Astrocyte (in vitro differentiated cells and primary cell): ENCODE measurements at regions not wholly inside any gene's neighbourhood (a gene's known extent, or its start where the extent isn't known, plus 50 kb on each side); places are given as distances from the start of the nearest gene placed in this dataset.

Experiments
- DNase-seq: peaks from one replicate; pipeline ENCODE4 v3.0.0-alpha.2; 2010; ENCODE audit warnings: low read depth
- FAIRE-seq: peaks from 2 replicates; lab custom pipeline; 2011; peaks lifted over from hg19 to GRCh38; lab: Jason Lieb, UNC
- H2AFZ ChIP-seq: 2 replicates; pipeline ENCODE4 v1.6.0; 2012; ENCODE audit warnings: low read depth, low read length, inconsistent platforms
- H3K27ac ChIP-seq: 2 replicates; pipeline ENCODE4 v1.5.1; 2011; ENCODE audit warnings: low read depth, low read length, inconsistent platforms
- H3K27me3 ChIP-seq: 2 replicates; pipeline ENCODE4 v1.6.0; 2011; ENCODE audit warnings: low read length, inconsistent platforms; ENCODE audit not compliant: insufficient read depth
- H3K36me3 ChIP-seq: 2 replicates; pipeline ENCODE4 v1.5.1; 2011; ENCODE audit warnings: low read length, inconsistent platforms; ENCODE audit not compliant: insufficient read depth
- H3K4me1 ChIP-seq: 2 replicates; pipeline ENCODE4 v1.5.1; 2011; ENCODE audit warnings: low read length, inconsistent platforms; ENCODE audit not compliant: insufficient read depth
- H3K4me2 ChIP-seq: 2 replicates; pipeline ENCODE4 v1.6.0; 2012; ENCODE audit warnings: low read length, inconsistent platforms
- H3K4me3 ChIP-seq: 2 replicates; pipeline ENCODE4 v1.5.1; 2011; ENCODE audit warnings: low read depth, mild to moderate bottlenecking, low read length, inconsistent platforms; ENCODE audit not compliant: insufficient read depth
- H3K79me2 ChIP-seq: 2 replicates; pipeline ENCODE4 v1.6.0; 2012; ENCODE audit warnings: mild to moderate bottlenecking, low read length, inconsistent platforms; ENCODE audit not compliant: insufficient read depth
- H3K9ac ChIP-seq: 2 replicates; pipeline ENCODE4 v1.6.0; 2012; ENCODE audit warnings: mild to moderate bottlenecking, low read length, inconsistent platforms
- H3K9me3 ChIP-seq: 2 replicates; pipeline ENCODE4 v1.5.1; 2012; ENCODE audit warnings: low read depth, mild to moderate bottlenecking, low read length, inconsistent platforms; ENCODE audit not compliant: insufficient read depth
- H4K20me1 ChIP-seq: 2 replicates; pipeline ENCODE4 v1.6.0; 2012; ENCODE audit warnings: low read length, inconsistent platforms; ENCODE audit not compliant: insufficient read depth
- H3K27ac Mint-ChIP-seq: one replicate; pipeline ENCODE4 v1.8.0; 2021; ENCODE audit warnings: mild to moderate bottlenecking, mixed read lengths; ENCODE audit not compliant: unreplicated experiment
- H3K27me3 Mint-ChIP-seq: one replicate; pipeline ENCODE4 v1.8.0; 2021; ENCODE audit warnings: low read depth, mixed read lengths; ENCODE audit not compliant: unreplicated experiment
- H3K36me3 Mint-ChIP-seq: one replicate; pipeline ENCODE4 v1.8.0; 2021; ENCODE audit warnings: low read depth, mixed read lengths; ENCODE audit not compliant: unreplicated experiment
- H3K4me1 Mint-ChIP-seq: one replicate; pipeline ENCODE4 v1.8.0; 2021; ENCODE audit warnings: low read depth, mixed read lengths; ENCODE audit not compliant: unreplicated experiment
- H3K4me3 Mint-ChIP-seq: one replicate; pipeline ENCODE4 v1.8.0; 2021; ENCODE audit warnings: mild to moderate bottlenecking, moderate library complexity, mixed read lengths; ENCODE audit not compliant: unreplicated experiment
- H3K9me3 Mint-ChIP-seq: one replicate; pipeline ENCODE4 v1.8.0; 2021; ENCODE audit warnings: mild to moderate bottlenecking, mixed read lengths; ENCODE audit not compliant: unreplicated experiment
- EZH2 ChIP-seq: IDR thresholded peaks from 2 replicates; pipeline ENCODE4 v1.6.1; 2012; ENCODE audit warnings: mild to moderate bottlenecking, low read length, inconsistent platforms; ENCODE audit not compliant: insufficient read depth
- TF ChIP-seq, protein P1 (sequence below): IDR thresholded peaks from 2 replicates; pipeline ENCODE4 v1.5.1; 2011; ENCODE audit warnings: low read depth, mild to moderate bottlenecking, inconsistent platforms, low read length, moderate library complexity; ENCODE audit not compliant: insufficient read depth

GRCh38 chr2:144317071-144317738 lies 202.7 kb downstream of the ZEB2 start:
- Histone ChIP-seq H3K27ac (no peak overlapping the region), H3K79me2 (peaks cover 22% of the 10 kb centered on the region), H3K4me3 (no peak overlapping the region), H3K4me1 (peaks cover 3% of the 10 kb centered on the region), H3K36me3 (no peaks in the 10 kb centered on the region), H3K27me3 (no peaks in the 10 kb centered on the region), H3K9ac (no peak overlapping the region), H3K9me3 (no peaks in the 10 kb centered on the region), H3K4me2 (no peak overlapping the region), H4K20me1 (no peaks in the 10 kb centered on the region), H2AFZ (no peak overlapping the region)
- no peak for DNase-seq
- H3K27me3 Mint-ChIP-seq = no peaks in the 10 kb centered on the region
- peaks cover 9% of the 10 kb centered on the region for H3K9me3 Mint-ChIP-seq
- peaks cover 15% of the 10 kb centered on the region for H3K36me3 Mint-ChIP-seq
- H3K27ac Mint-ChIP-seq = no peak overlapping the region
- TF ChIP-seq, protein P1, sequence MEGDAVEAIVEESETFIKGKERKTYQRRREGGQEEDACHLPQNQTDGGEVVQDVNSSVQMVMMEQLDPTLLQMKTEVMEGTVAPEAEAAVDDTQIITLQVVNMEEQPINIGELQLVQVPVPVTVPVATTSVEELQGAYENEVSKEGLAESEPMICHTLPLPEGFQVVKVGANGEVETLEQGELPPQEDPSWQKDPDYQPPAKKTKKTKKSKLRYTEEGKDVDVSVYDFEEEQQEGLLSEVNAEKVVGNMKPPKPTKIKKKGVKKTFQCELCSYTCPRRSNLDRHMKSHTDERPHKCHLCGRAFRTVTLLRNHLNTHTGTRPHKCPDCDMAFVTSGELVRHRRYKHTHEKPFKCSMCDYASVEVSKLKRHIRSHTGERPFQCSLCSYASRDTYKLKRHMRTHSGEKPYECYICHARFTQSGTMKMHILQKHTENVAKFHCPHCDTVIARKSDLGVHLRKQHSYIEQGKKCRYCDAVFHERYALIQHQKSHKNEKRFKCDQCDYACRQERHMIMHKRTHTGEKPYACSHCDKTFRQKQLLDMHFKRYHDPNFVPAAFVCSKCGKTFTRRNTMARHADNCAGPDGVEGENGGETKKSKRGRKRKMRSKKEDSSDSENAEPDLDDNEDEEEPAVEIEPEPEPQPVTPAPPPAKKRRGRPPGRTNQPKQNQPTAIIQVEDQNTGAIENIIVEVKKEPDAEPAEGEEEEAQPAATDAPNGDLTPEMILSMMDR = no peak
- no peak for TF ChIP-seq EZH2
- no peak for FAIRE-seq
- H3K4me3 Mint-ChIP-seq = no peak overlapping the region
- H3K4me1 Mint-ChIP-seq = peaks cover 7% of the 10 kb centered on the region

GRCh38 chr2:144310889-144311608 lies 208.9 kb downstream of the ZEB2 start:
- Histone ChIP-seq H2AFZ (no peak overlapping the region), H3K27ac (no peak overlapping the region), H3K4me3 (no peak overlapping the region), H3K4me1 (no peaks in the 10 kb centered on the region), H3K4me2 (no peak overlapping the region), H3K36me3 (no peaks in the 10 kb centered on the region), H4K20me1 (no peaks in the 10 kb centered on the region), H3K9me3 (no peaks in the 10 kb centered on the region), H3K27me3 (no peaks in the 10 kb centered on the region), H3K79me2 (peaks cover 9% of the 10 kb centered on the region), H3K9ac (no peak overlapping the region)
- H3K4me1 Mint-ChIP-seq = no peaks in the 10 kb centered on the region
- no peak overlapping the region for H3K27ac Mint-ChIP-seq
- TF ChIP-seq, protein P1 = no peak
- TF ChIP-seq EZH2 = no peak
- no peak for FAIRE-seq
- H3K9me3 Mint-ChIP-seq = peaks cover 10% of the 10 kb centered on the region
- H3K27me3 Mint-ChIP-seq = no peaks in the 10 kb centered on the region
- DNase-seq = no peak
- peaks cover 17% of the 10 kb centered on the region for H3K36me3 Mint-ChIP-seq
- H3K4me3 Mint-ChIP-seq = no peak overlapping the region

DNA sequence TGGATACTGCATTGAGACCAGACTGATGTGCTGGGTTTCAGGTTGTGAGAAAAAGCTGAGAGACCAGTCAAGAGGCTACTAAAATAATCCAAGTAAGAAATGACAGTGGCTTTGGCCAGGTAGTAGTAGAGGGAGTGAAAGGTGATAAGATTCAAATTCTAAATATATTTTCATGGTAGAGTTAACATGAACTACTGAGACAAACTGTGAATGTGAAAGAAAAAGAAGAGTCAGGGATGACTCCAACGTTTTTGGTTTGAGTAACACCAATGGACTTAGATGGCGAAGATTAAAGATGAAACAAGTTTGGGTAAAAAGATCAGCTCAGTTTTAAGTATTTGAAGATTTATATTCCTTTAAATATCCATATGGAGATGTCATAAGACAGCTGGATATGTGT lies 209.4 kb downstream of the ZEB2 start:
- Mint-ChIP-seq H3K9me3 (peaks cover 10% of the 10 kb centered on the region), H3K27ac (no peak overlapping the region), H3K4me1 (no peaks in the 10 kb centered on the region), H3K27me3 (no peaks in the 10 kb centered on the region), H3K36me3 (peaks cover 17% of the 10 kb centered on the region), H3K4me3 (no peak overlapping the region)
- peaks cover 7% of the 10 kb centered on the region for H3K79me2 ChIP-seq
- no peak overlapping the region for H3K27ac ChIP-seq
- H3K4me3 ChIP-seq = no peak overlapping the region
- no peak for FAIRE-seq
- H4K20me1 ChIP-seq = no peaks in the 10 kb centered on the region
- no peak overlapping the region for H3K4me2 ChIP-seq
- H3K27me3 ChIP-seq = no peaks in the 10 kb centered on the region
- no peak overlapping the region for H3K9ac ChIP-seq
- no peaks in the 10 kb centered on the region for H3K4me1 ChIP-seq
- DNase-seq = no peak
- no peaks in the 10 kb centered on the region for H3K36me3 ChIP-seq
- no peak for TF ChIP-seq EZH2
- TF ChIP-seq, protein P1 = no peak
- H3K9me3 ChIP-seq = no peaks in the 10 kb centered on the region
- H2AFZ ChIP-seq = no peak overlapping the region
